ENCODE measurements at regions not wholly inside any gene's neighbourhood (a gene's known extent, or its start where the extent isn't known, plus 50 kb on each side); places are given as distances from the start of the nearest gene placed in this dataset.

DNA sequence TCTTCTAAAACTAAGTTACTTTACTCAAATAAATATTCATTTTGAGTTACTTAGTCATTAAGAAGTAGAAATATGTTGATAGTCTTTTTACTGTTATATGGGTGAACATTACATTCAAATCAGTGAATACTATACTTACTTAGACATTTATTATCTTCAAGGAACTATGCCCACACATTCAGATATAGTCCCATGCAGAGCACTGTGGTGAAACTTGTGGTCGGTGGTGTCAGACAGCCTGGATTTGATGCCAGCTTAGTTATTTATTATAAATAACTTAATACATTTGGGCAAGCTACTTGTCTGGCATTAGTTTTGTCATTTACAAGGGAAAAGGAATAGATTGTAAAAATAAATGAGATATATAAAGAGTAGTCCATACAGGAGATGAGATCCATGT lies 149.5 kb downstream of the RAP2B start:
- Mint-ChIP-seq H3K9me3 (peaks cover 10% of the 10 kb centered on the region), H3K36me3 (no peaks in the 10 kb centered on the region), H3K4me1 (no peaks in the 10 kb centered on the region), H3K27me3 (ENCODE audit: low read depth) (no peaks in the 10 kb centered on the region; the same call in 1 of the 2 replicates), H3K27ac (no peak overlapping the region), H3K4me3 (no peak overlapping the region)
- ATAC-seq (no peak), DNase-seq (ENCODE audit: low spot score) (no peak)
- TF ChIP-seq, protein P1, sequence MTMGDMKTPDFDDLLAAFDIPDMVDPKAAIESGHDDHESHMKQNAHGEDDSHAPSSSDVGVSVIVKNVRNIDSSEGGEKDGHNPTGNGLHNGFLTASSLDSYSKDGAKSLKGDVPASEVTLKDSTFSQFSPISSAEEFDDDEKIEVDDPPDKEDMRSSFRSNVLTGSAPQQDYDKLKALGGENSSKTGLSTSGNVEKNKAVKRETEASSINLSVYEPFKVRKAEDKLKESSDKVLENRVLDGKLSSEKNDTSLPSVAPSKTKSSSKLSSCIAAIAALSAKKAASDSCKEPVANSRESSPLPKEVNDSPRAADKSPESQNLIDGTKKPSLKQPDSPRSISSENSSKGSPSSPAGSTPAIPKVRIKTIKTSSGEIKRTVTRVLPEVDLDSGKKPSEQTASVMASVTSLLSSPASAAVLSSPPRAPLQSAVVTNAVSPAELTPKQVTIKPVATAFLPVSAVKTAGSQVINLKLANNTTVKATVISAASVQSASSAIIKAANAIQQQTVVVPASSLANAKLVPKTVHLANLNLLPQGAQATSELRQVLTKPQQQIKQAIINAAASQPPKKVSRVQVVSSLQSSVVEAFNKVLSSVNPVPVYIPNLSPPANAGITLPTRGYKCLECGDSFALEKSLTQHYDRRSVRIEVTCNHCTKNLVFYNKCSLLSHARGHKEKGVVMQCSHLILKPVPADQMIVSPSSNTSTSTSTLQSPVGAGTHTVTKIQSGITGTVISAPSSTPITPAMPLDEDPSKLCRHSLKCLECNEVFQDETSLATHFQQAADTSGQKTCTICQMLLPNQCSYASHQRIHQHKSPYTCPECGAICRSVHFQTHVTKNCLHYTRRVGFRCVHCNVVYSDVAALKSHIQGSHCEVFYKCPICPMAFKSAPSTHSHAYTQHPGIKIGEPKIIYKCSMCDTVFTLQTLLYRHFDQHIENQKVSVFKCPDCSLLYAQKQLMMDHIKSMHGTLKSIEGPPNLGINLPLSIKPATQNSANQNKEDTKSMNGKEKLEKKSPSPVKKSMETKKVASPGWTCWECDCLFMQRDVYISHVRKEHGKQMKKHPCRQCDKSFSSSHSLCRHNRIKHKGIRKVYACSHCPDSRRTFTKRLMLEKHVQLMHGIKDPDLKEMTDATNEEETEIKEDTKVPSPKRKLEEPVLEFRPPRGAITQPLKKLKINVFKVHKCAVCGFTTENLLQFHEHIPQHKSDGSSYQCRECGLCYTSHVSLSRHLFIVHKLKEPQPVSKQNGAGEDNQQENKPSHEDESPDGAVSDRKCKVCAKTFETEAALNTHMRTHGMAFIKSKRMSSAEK (CRISPR knock-in tag; IDR thresholded peaks at IDR 0.05; ENCODE audit: borderline replicate concordance) = no peak
- TF ChIP-seq RORB (CRISPR knock-in tag; IDR thresholded peaks at IDR 0.05) (no peak), GTF2I (CRISPR knock-in tag; conservative IDR thresholded peaks at IDR 0.05) (no peak), TEAD1 (CRISPR knock-in tag; IDR thresholded peaks at IDR 0.05) (no peak), PRRX2 (CRISPR knock-in tag; IDR thresholded peaks at IDR 0.05) (no peak), ZNF317 (CRISPR knock-in tag; IDR thresholded peaks at IDR 0.05; ENCODE audit: borderline replicate concordance, low read depth) (no peak), ELF4 (CRISPR knock-in tag; IDR thresholded peaks at IDR 0.05; ENCODE audit: low read depth) (no peak), SP1 (CRISPR knock-in tag; conservative IDR thresholded peaks at IDR 0.05) (no peak), ZNF416 (CRISPR knock-in tag; IDR thresholded peaks at IDR 0.05) (no peak)
- TF ChIP-seq, protein P2, sequence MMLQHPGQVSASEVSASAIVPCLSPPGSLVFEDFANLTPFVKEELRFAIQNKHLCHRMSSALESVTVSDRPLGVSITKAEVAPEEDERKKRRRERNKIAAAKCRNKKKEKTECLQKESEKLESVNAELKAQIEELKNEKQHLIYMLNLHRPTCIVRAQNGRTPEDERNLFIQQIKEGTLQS (CRISPR knock-in tag; conservative IDR thresholded peaks at IDR 0.05) = no peak
- CTCF ChIA-PET = no interaction called here
- POLR2A ChIA-PET = no interaction called here

DNA sequence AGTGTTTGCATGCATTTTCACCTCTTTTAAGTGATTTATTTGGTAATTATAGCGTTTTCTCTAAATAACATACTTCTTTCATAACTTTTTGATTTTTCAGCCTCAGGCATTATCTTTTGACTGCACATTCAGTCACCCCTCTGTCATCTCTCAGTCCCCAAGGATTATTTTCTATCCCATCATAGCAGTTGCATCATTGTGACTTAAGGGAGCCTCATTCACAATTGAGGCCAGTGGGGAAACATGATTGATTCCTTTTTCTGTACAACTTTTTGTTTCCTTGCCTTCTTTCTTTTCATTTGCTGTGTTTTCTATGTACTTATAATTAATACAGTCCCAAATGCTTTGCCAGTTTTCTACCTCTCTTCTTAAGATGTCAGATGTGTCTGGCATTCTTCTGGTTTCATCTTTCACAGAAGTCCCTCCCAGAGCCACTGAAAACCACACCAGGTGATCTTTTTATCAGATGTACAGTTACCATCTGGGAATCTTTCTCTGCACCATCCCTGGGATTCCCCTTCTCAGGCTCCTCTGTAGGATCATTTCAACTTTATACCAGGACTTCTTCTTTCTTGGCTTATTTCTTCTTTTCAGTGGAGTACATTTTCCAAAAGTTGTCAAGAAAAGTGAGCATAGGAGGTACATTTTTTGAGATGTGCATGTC lies 151.4 kb downstream of the RAP2B start:
- no peak for DNase-seq (ENCODE audit: low spot score)
- Mint-ChIP-seq H3K9me3 (peaks cover 15% of the 10 kb centered on the region), H3K4me1 (no peaks in the 10 kb centered on the region), H3K27ac (no peak overlapping the region), H3K36me3 (no peaks in the 10 kb centered on the region), H3K4me3 (no peak overlapping the region), H3K27me3 (ENCODE audit: low read depth) (no peaks in the 10 kb centered on the region; the same call in 1 of the 2 replicates)
- ChIA-PET CTCF (no interaction called here), POLR2A (no interaction called here)
- no peak for TF ChIP-seq ZNF396 (CRISPR knock-in tag; IDR thresholded peaks at IDR 0.05; ENCODE audit: borderline replicate concordance)
- TF ChIP-seq, protein P3, sequence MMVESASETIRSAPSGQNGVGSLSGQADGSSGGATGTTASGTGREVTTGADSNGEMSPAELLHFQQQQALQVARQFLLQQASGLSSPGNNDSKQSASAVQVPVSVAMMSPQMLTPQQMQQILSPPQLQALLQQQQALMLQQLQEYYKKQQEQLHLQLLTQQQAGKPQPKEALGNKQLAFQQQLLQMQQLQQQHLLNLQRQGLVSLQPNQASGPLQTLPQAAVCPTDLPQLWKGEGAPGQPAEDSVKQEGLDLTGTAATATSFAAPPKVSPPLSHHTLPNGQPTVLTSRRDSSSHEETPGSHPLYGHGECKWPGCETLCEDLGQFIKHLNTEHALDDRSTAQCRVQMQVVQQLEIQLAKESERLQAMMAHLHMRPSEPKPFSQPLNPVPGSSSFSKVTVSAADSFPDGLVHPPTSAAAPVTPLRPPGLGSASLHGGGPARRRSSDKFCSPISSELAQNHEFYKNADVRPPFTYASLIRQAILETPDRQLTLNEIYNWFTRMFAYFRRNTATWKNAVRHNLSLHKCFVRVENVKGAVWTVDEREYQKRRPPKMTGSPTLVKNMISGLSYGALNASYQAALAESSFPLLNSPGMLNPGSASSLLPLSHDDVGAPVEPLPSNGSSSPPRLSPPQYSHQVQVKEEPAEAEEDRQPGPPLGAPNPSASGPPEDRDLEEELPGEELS (CRISPR knock-in tag; IDR thresholded peaks at IDR 0.05) = no peak
- no peak for TF ChIP-seq OVOL2 (CRISPR knock-in tag; IDR thresholded peaks at IDR 0.05; ENCODE audit: borderline replicate concordance)
- TF ChIP-seq, protein P4, sequence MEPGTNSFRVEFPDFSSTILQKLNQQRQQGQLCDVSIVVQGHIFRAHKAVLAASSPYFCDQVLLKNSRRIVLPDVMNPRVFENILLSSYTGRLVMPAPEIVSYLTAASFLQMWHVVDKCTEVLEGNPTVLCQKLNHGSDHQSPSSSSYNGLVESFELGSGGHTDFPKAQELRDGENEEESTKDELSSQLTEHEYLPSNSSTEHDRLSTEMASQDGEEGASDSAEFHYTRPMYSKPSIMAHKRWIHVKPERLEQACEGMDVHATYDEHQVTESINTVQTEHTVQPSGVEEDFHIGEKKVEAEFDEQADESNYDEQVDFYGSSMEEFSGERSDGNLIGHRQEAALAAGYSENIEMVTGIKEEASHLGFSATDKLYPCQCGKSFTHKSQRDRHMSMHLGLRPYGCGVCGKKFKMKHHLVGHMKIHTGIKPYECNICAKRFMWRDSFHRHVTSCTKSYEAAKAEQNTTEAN (CRISPR knock-in tag; IDR thresholded peaks at IDR 0.05) = no peak
- no peak for TF ChIP-seq SP1 (CRISPR knock-in tag; conservative IDR thresholded peaks at IDR 0.05)
- TF ChIP-seq, protein P5, sequence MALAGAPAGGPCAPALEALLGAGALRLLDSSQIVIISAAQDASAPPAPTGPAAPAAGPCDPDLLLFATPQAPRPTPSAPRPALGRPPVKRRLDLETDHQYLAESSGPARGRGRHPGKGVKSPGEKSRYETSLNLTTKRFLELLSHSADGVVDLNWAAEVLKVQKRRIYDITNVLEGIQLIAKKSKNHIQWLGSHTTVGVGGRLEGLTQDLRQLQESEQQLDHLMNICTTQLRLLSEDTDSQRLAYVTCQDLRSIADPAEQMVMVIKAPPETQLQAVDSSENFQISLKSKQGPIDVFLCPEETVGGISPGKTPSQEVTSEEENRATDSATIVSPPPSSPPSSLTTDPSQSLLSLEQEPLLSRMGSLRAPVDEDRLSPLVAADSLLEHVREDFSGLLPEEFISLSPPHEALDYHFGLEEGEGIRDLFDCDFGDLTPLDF (CRISPR knock-in tag; IDR thresholded peaks at IDR 0.05) = no peak
- TF ChIP-seq, protein P6, sequence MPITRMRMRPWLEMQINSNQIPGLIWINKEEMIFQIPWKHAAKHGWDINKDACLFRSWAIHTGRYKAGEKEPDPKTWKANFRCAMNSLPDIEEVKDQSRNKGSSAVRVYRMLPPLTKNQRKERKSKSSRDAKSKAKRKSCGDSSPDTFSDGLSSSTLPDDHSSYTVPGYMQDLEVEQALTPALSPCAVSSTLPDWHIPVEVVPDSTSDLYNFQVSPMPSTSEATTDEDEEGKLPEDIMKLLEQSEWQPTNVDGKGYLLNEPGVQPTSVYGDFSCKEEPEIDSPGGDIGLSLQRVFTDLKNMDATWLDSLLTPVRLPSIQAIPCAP (CRISPR knock-in tag; IDR thresholded peaks at IDR 0.05) = no peak
- ATAC-seq = no peak

Data from WTC11 (cell line).